ENCODE measurements at regions not wholly inside any gene's neighbourhood (a gene's known extent, or its start where the extent isn't known, plus 50 kb on each side); places are given as distances from the start of the nearest gene placed in this dataset.

DNA sequence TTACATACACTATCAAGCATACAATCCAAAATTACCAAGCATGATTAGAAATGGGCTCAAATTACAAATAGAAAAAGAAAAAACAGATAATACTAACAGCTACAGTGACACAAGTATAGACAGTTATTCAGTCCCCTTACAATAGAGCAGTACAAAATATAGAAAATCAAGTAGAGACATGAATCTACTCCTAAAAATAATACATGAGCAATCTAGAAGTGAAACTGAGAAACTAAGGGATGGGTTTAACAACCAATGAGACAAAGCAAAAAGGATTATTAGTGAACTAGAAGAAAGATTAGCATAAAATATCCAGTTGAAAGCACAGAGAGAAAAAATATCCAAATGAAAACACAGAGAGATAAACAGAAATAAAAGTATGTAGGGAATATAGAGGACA is 426.7 kb downstream of the TBC1D4 start:
- TF ChIP-seq, protein P1, sequence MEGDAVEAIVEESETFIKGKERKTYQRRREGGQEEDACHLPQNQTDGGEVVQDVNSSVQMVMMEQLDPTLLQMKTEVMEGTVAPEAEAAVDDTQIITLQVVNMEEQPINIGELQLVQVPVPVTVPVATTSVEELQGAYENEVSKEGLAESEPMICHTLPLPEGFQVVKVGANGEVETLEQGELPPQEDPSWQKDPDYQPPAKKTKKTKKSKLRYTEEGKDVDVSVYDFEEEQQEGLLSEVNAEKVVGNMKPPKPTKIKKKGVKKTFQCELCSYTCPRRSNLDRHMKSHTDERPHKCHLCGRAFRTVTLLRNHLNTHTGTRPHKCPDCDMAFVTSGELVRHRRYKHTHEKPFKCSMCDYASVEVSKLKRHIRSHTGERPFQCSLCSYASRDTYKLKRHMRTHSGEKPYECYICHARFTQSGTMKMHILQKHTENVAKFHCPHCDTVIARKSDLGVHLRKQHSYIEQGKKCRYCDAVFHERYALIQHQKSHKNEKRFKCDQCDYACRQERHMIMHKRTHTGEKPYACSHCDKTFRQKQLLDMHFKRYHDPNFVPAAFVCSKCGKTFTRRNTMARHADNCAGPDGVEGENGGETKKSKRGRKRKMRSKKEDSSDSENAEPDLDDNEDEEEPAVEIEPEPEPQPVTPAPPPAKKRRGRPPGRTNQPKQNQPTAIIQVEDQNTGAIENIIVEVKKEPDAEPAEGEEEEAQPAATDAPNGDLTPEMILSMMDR (IDR thresholded peaks at IDR 0.05) = no peak
- TF ChIP-seq ELF4 (CRISPR knock-in tag; IDR thresholded peaks at IDR 0.05; ENCODE audit: low read depth) = no peak
- no peak for TF ChIP-seq JUN (CRISPR knock-in tag; IDR thresholded peaks at IDR 0.05)

All from WTC11 (cell line).